MM.1S (cell line): ENCODE measurements at regions not wholly inside any gene's neighbourhood (a gene's known extent, or its start where the extent isn't known, plus 50 kb on each side); places are given as distances from the start of the nearest gene placed in this dataset.

Source experiments
- DNase-seq: peaks from one replicate; pipeline ENCODE4 v3.0.0-alpha.2; 2015
- H2AFZ ChIP-seq: fragments of 300-600 bp; sonication (generic); 2 replicates; pipeline ENCODE4 v1.6.0; 2016; ENCODE audit warnings: antibody characterized with exemption, low read length
- H3F3A ChIP-seq: fragments of 300-600 bp; sonication (generic); 2 replicates; pipeline ENCODE4 v1.6.1; 2016; ENCODE audit warnings: mild to moderate bottlenecking, antibody characterized with exemption, low read length, moderate library complexity, mixed read lengths; ENCODE audit not compliant: insufficient read depth
- H3K27ac ChIP-seq: fragments of 300-600 bp; sonication (generic); 2 replicates; pipeline ENCODE4 v1.5.1; 2016; ENCODE audit warnings: mild to moderate bottlenecking, low read length
- H3K27me3 ChIP-seq: fragments of 300-600 bp; sonication (generic); replicated peaks from 2 replicates; pipeline ENCODE4 v1.6.0; 2016; ENCODE audit warnings: low read length; ENCODE audit not compliant: insufficient read depth
- H3K36me3 ChIP-seq: fragments of 300-600 bp; sonication (generic); replicated peaks from 2 replicates; pipeline ENCODE4 v1.6.1; 2016; ENCODE audit warnings: mild to moderate bottlenecking, low read length, mixed read lengths; ENCODE audit not compliant: insufficient read depth
- H3K4me1 ChIP-seq: fragments of 300-600 bp; sonication (generic); 2 replicates; pipeline ENCODE4 v1.6.1; 2016; ENCODE audit warnings: low read length, mixed read lengths
- H3K4me2 ChIP-seq: fragments of 300-600 bp; sonication (generic); 2 replicates; pipeline ENCODE4 v1.6.0; 2016; ENCODE audit warnings: low read depth, low read length
- H3K4me3 ChIP-seq: fragments of 300-600 bp; sonication (generic); 2 replicates; pipeline ENCODE4 v1.5.1; 2016; ENCODE audit warnings: low read length, mixed read lengths
- H3K79me2 ChIP-seq: fragments of 300-600 bp; sonication (generic); 2 replicates; pipeline ENCODE4 v1.6.1; 2016; ENCODE audit warnings: mixed run types, low read length, mixed read lengths
- H3K9ac ChIP-seq: fragments of 300-600 bp; sonication (generic); 2 replicates; pipeline ENCODE4 v1.6.1; 2016; ENCODE audit warnings: low read length, mixed read lengths
- H3K9me2 ChIP-seq: fragments of 300-600 bp; sonication (generic); replicated peaks from 2 replicates; pipeline ENCODE4 v1.6.1; 2016; ENCODE audit warnings: mild to moderate bottlenecking, low read length, mixed read lengths; ENCODE audit not compliant: insufficient read depth
- H3K9me3 ChIP-seq: fragments of 300-600 bp; sonication (generic); replicated peaks from 2 replicates; pipeline ENCODE4 v1.6.1; 2016; ENCODE audit warnings: mild to moderate bottlenecking, low read length, mixed read lengths; ENCODE audit not compliant: insufficient read depth
- H4K20me1 ChIP-seq: fragments of 300-600 bp; sonication (generic); 2 replicates; pipeline ENCODE4 v1.6.1; 2016; ENCODE audit warnings: mild to moderate bottlenecking, low read length, moderate library complexity, mixed read lengths; ENCODE audit not compliant: insufficient read depth
- EZH2 ChIP-seq: fragments of 300-600 bp; sonication (generic); optimal IDR thresholded peaks from 2 replicates; pipeline ENCODE3; 2017; ENCODE audit warnings: low read depth, mild to moderate bottlenecking, antibody characterized with exemption, low read length, mixed read lengths
- EZH2phosphoT487 ChIP-seq: fragments of 300-600 bp; sonication (generic); IDR thresholded peaks from 2 replicates; pipeline ENCODE4 v1.6.1; 2018; ENCODE audit warnings: antibody characterized with exemption, low read length
- TF ChIP-seq, protein P1 (sequence below): fragments of 300-600 bp; sonication (generic); IDR thresholded peaks from 2 replicates; pipeline ENCODE4 v1.5.1; 2016; ENCODE audit warnings: antibody characterized with exemption, low read length, mixed read lengths

DNA sequence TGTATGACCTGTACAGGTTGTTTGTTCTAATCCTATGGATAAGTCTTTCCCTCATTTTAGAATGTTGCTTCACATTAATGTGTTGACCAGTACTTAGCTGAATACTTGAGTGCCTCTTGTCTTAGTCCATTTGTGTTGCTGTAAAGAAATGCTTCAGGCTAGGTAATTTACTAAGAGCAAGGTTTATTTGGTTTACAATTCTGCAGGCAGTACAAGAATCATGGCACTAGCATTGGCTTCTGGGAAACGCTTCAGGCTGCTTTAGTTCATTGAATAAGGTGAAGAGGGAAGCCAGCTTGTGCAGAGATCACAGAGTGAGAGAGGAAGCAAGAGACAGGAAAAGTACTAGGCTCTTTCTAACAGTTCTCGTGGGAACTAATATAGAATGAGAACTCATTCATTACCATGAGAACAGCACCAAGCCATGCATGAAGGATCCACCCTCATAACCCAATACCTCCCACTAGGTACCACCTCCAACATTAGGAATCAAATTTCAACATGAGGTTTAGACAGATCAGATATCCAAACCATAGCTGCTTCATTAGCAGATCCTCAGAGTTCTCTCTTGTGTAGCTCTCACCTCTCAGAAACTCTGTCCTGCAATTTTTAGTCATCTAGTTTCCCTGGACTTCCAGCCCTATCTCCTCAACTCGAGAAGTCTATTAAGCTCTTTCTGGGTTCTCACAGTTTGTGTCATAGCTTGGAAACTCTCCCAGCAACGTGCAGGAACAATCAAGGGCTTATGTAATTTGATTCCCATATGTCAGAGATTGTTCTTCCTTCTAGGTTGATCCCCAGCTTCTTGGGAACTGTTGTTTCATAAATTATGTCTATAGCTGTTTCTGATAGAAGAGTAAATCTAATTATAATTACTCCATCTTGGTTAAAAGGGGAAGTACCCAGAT lies 2082.3 kb upstream of the CELF4 start:
- Histone ChIP-seq H3K9me3 (no peaks in the 10 kb centered on the region), H3K27me3 (no peaks in the 10 kb centered on the region), H3K4me3 (no peak overlapping the region), H3K27ac (no peak overlapping the region), H4K20me1 (no peaks in the 10 kb centered on the region), H3K4me2 (no peak overlapping the region), H2AFZ (no peak overlapping the region), H3K36me3 (no peaks in the 10 kb centered on the region), H3K9ac (no peak overlapping the region), H3K79me2 (no peaks in the 10 kb centered on the region), H3K4me1 (no peaks in the 10 kb centered on the region), H3F3A (no peaks in the 10 kb centered on the region), H3K9me2 (no peaks in the 10 kb centered on the region)
- TF ChIP-seq EZH2 (no peak), EZH2phosphoT487 (no peak)
- TF ChIP-seq, protein P1, sequence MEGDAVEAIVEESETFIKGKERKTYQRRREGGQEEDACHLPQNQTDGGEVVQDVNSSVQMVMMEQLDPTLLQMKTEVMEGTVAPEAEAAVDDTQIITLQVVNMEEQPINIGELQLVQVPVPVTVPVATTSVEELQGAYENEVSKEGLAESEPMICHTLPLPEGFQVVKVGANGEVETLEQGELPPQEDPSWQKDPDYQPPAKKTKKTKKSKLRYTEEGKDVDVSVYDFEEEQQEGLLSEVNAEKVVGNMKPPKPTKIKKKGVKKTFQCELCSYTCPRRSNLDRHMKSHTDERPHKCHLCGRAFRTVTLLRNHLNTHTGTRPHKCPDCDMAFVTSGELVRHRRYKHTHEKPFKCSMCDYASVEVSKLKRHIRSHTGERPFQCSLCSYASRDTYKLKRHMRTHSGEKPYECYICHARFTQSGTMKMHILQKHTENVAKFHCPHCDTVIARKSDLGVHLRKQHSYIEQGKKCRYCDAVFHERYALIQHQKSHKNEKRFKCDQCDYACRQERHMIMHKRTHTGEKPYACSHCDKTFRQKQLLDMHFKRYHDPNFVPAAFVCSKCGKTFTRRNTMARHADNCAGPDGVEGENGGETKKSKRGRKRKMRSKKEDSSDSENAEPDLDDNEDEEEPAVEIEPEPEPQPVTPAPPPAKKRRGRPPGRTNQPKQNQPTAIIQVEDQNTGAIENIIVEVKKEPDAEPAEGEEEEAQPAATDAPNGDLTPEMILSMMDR = no peak
- DNase-seq = no peak

DNA sequence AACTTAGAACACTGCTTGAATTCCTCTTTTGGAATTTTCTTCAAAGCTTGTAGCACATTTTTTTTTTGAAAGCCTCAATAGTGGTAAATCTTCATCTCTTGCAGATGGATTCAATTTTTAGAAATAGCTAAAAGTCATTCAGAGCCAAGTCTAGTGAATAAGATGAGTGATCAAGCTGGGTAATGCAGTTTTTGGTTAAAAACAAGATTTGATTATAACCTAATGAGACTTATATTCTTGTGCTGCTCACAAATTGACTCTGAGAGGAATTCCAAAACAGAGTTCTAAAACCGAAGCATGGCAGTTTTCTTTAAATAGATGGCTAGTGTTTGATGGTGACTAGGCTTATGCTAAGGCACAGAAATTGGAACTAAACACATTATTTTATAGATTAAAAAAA lies 2072.6 kb upstream of the CELF4 start:
- Histone ChIP-seq H3K9me2 (no peaks in the 10 kb centered on the region), H3K4me2 (no peak overlapping the region), H3K36me3 (no peaks in the 10 kb centered on the region), H3K79me2 (no peaks in the 10 kb centered on the region), H3K4me1 (no peaks in the 10 kb centered on the region), H4K20me1 (no peaks in the 10 kb centered on the region), H3K27me3 (no peaks in the 10 kb centered on the region), H2AFZ (no peak overlapping the region), H3K9ac (no peak overlapping the region), H3K9me3 (no peaks in the 10 kb centered on the region), H3K4me3 (no peak overlapping the region), H3F3A (no peaks in the 10 kb centered on the region), H3K27ac (no peak overlapping the region)
- no peak for DNase-seq
- TF ChIP-seq EZH2phosphoT487 (no peak), EZH2 (no peak)
- TF ChIP-seq, protein P1 = no peak

DNA sequence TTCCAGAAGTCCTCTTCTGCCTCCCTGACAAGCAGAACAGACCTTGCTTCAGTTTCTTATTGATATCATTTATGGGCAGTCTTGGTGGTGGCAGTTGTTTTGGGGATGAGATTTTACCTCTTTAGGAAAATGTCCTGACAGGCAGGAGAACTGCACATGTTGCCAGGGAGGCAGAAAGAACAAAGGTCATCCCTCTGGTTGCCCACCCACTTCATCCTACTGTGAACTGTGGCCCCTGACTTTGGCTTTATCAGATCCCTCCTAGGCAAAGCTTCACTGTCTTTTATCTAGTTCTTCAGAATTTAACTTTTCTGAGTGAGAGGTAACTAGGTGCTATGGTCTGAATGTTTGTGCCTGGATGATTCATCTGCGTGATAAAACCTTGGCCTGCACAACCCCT lies 2071.3 kb upstream of the CELF4 start:
- Histone ChIP-seq H2AFZ (no peak overlapping the region), H3K4me2 (no peak overlapping the region), H3F3A (no peaks in the 10 kb centered on the region), H3K36me3 (no peaks in the 10 kb centered on the region), H3K9me2 (no peaks in the 10 kb centered on the region), H3K79me2 (no peaks in the 10 kb centered on the region), H3K4me1 (no peaks in the 10 kb centered on the region), H4K20me1 (no peaks in the 10 kb centered on the region), H3K9ac (no peak overlapping the region), H3K4me3 (no peak overlapping the region), H3K27me3 (no peaks in the 10 kb centered on the region), H3K27ac (no peak overlapping the region; the same call in 1 of the 2 replicates), H3K9me3 (no peaks in the 10 kb centered on the region)
- DNase-seq = no peak
- TF ChIP-seq, protein P1 = no peak
- TF ChIP-seq EZH2 (no peak), EZH2phosphoT487 (no peak)
